ENCODE measurements at regions not wholly inside any gene's neighbourhood (a gene's known extent, or its start where the extent isn't known, plus 50 kb on each side); places are given as distances from the start of the nearest gene placed in this dataset.

DNA sequence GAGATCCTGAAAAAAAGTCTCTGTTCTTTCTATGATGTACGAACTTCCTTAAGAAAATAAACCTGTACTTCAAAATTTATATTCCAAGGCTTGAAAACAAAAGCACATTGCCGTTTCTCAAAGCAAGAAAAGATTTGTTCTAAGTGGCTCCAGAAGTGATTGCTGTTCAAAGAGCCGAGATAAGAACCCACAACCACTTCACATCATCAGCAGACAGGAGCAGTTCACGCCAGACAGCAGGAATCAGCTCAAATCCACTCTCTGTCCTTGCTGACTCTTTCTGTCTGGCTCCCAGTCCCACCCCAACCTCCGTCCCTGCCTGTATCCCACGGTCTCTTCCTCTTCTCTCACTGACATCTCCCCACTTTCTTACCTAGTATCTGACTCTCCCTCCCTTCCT lies 85.0 kb upstream of the MYOCD start:
- Histone ChIP-seq H3K9me2 (replicated peaks; ENCODE audit: insufficient read depth, low read length) (no peaks in the 10 kb centered on the region), H3K36me3 (ENCODE audit: insufficient read depth, low read length) (no peaks in the 10 kb centered on the region), H3K79me2 (ENCODE audit: low read length) (no peaks in the 10 kb centered on the region), H4K20me1 (ENCODE audit: insufficient read depth, low read depth, low read length) (no peaks in the 10 kb centered on the region), H3K4me3 (ENCODE audit: low read length) (no peak overlapping the region), H3K27ac (ENCODE audit: low read length) (no peak overlapping the region), H3K9me3 (ENCODE audit: low read length) (no peaks in the 10 kb centered on the region), H3K4me2 (ENCODE audit: low read depth, low read length, poor library complexity, severe bottlenecking) (no peak overlapping the region), H3K9ac (ENCODE audit: low read length) (no peak overlapping the region), H3K4me1 (ENCODE audit: low read length) (no peaks in the 10 kb centered on the region), H2AFZ (ENCODE audit: low read length) (no peak overlapping the region), H3K27me3 (ENCODE audit: low read length) (no peaks in the 10 kb centered on the region)
- no peak for DNase-seq

DNA sequence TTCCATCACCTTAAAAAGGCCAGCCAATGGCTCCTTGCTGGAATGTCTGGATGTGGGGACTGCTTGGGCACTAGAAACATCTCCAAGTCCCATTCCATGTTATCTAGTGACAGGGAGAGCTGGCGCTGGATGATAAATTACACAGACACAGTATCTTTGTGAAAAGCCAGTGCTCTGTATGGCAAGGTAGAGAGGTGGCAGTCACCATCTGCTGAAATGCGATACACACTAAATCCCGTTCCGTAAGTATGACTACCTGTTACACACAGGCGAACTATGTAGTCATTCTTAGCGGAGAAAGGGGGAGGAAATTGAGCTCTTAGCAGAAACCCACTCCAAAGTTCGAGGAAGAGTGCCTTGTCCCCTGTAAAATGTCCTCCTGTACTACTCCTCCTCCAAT lies 81.0 kb upstream of the MYOCD start:
- Histone ChIP-seq H2AFZ (ENCODE audit: low read length) (no peak overlapping the region), H3K27me3 (ENCODE audit: low read length) (no peaks in the 10 kb centered on the region), H3K4me3 (ENCODE audit: low read length) (no peak overlapping the region), H3K9me3 (ENCODE audit: low read length) (no peaks in the 10 kb centered on the region), H3K4me1 (ENCODE audit: low read length) (no peaks in the 10 kb centered on the region), H3K4me2 (ENCODE audit: low read depth, low read length, poor library complexity, severe bottlenecking) (no peak overlapping the region), H3K36me3 (ENCODE audit: insufficient read depth, low read length) (no peaks in the 10 kb centered on the region), H3K27ac (ENCODE audit: low read length) (no peak overlapping the region), H3K9me2 (replicated peaks; ENCODE audit: insufficient read depth, low read length) (no peaks in the 10 kb centered on the region), H3K9ac (ENCODE audit: low read length) (no peak overlapping the region), H3K79me2 (ENCODE audit: low read length) (no peaks in the 10 kb centered on the region), H4K20me1 (ENCODE audit: insufficient read depth, low read depth, low read length) (no peaks in the 10 kb centered on the region)
- no peak for DNase-seq

DNA sequence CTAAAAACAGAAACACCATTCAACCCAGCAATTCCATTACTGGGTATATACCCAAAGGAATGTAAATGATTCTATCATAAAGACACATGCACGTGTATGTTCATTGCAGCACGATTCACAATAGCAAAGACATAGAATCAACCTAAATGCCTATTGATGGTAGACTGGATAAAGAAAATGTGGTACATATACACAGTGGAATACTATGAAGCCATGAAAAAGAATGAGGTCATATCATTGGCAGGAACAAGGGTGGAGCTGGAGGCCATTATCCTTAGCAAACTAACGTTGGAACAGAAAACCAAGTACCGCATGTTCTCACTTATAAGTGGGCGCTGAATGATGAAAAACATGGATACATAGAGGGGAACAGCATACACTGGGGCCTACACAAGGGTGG lies 77.2 kb upstream of the MYOCD start:
- DNase-seq: no peak
- Histone ChIP-seq H2AFZ (ENCODE audit: low read length) (no peak overlapping the region), H3K9me3 (ENCODE audit: low read length) (no peaks in the 10 kb centered on the region), H3K4me1 (ENCODE audit: low read length) (no peaks in the 10 kb centered on the region), H3K36me3 (ENCODE audit: insufficient read depth, low read length) (no peaks in the 10 kb centered on the region), H3K9ac (ENCODE audit: low read length) (no peak overlapping the region), H3K4me2 (ENCODE audit: low read depth, low read length, poor library complexity, severe bottlenecking) (no peak overlapping the region), H3K27ac (ENCODE audit: low read length) (no peak overlapping the region), H3K9me2 (replicated peaks; ENCODE audit: insufficient read depth, low read length) (no peaks in the 10 kb centered on the region), H4K20me1 (ENCODE audit: insufficient read depth, low read depth, low read length) (no peaks in the 10 kb centered on the region), H3K4me3 (ENCODE audit: low read length) (no peak overlapping the region), H3K27me3 (ENCODE audit: low read length) (no peaks in the 10 kb centered on the region), H3K79me2 (ENCODE audit: low read length) (no peaks in the 10 kb centered on the region)

DNA sequence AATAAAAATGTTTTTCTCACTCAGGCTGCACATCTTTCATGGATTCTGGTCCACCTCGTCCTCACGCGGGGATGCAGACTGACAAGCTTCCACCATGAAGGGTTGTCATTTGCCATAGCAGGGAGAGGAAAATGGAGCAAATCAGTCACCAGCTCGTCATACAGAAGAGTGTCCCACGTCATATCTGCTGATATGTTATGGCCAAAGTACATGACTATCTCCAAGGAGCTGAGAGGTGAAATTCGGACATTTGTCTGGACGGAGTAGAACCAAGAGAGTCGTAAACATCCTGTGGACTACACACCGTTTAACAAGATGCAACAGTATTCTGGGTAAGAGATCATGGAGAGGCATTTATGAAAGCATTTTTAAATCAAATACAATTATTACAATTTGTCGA lies 75.3 kb upstream of the MYOCD start:
- no peaks in the 10 kb centered on the region for H3K9me2 ChIP-seq (replicated peaks; ENCODE audit: insufficient read depth, low read length)
- H3K4me3 ChIP-seq (ENCODE audit: low read length): no peak overlapping the region
- no peak overlapping the region for H2AFZ ChIP-seq (ENCODE audit: low read length)
- H4K20me1 ChIP-seq (ENCODE audit: insufficient read depth, low read depth, low read length): no peaks in the 10 kb centered on the region
- no peak for DNase-seq
- no peaks in the 10 kb centered on the region for H3K36me3 ChIP-seq (ENCODE audit: insufficient read depth, low read length)
- no peak overlapping the region for H3K27ac ChIP-seq (ENCODE audit: low read length)
- no peaks in the 10 kb centered on the region for H3K4me1 ChIP-seq (ENCODE audit: low read length)
- no peak overlapping the region for H3K9ac ChIP-seq (ENCODE audit: low read length)
- no peaks in the 10 kb centered on the region for H3K27me3 ChIP-seq (ENCODE audit: low read length)
- H3K79me2 ChIP-seq (ENCODE audit: low read length): no peaks in the 10 kb centered on the region
- no peak overlapping the region for H3K4me2 ChIP-seq (ENCODE audit: low read depth, low read length, poor library complexity, severe bottlenecking)
- no peaks in the 10 kb centered on the region for H3K9me3 ChIP-seq (ENCODE audit: low read length)

DNA sequence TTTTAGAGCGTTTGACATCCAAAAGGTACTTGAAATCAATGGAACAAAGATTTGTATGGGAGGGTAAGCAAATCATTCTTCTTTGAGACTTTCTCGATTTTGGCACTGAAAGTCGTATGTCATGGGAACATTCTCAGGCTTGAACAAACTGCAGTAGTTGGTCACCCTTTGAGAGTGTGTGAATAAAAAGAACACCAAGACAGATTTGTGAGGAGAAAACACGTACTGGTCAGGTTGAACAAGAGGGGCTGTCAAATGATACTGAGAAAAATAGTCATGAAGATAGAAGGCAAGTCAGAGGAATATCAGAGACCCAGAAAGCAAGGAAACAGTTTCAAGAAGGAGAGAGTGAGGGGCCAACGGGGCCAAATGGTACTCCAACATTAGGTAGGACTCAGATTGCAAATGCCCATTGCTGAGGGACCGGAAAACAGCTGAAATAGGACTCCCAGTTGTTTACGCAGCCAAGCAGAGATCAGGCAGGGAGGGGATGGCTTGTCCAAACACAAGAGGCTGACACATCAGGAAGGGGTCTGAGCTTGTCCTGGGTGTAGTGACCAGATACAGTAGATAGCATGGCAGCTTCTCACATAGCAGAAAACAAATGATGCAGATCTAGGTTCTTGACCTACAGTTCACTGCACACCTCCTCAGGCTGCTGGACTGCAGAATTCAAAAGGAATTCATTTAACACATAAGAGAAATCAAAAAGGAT lies 74.5 kb upstream of the MYOCD start:
- no peak overlapping the region for H3K27ac ChIP-seq (ENCODE audit: low read length)
- H3K79me2 ChIP-seq (ENCODE audit: low read length): no peaks in the 10 kb centered on the region
- H2AFZ ChIP-seq (ENCODE audit: low read length): no peak overlapping the region
- H3K9ac ChIP-seq (ENCODE audit: low read length): no peak overlapping the region
- H3K27me3 ChIP-seq (ENCODE audit: low read length): no peaks in the 10 kb centered on the region
- H4K20me1 ChIP-seq (ENCODE audit: insufficient read depth, low read depth, low read length): no peaks in the 10 kb centered on the region
- DNase-seq: no peak
- no peaks in the 10 kb centered on the region for H3K4me1 ChIP-seq (ENCODE audit: low read length)
- no peaks in the 10 kb centered on the region for H3K9me3 ChIP-seq (ENCODE audit: low read length)
- H3K9me2 ChIP-seq (replicated peaks; ENCODE audit: insufficient read depth, low read length): no peaks in the 10 kb centered on the region
- no peaks in the 10 kb centered on the region for H3K36me3 ChIP-seq (ENCODE audit: insufficient read depth, low read length)
- no peak overlapping the region for H3K4me2 ChIP-seq (ENCODE audit: low read depth, low read length, poor library complexity, severe bottlenecking)
- H3K4me3 ChIP-seq (ENCODE audit: low read length): no peak overlapping the region

DNA sequence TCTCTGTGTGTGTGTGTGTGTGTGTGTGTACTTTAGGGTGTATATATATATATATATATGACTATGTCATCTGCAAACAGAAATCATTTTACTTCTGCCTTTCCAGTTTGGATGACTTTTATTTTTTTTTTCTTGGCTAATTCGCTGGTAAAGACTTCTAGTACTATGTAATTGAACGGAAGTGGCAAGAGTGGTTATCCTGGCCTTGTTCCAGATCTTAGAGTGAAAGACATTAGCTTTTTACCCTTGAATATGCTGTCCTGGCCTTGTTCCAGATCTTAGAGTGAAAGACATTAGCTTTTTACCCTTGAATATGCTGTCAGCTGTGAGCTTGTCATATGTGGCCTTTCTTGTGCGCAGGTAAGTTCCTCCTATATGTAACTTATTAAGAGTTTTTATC lies 72.7 kb upstream of the MYOCD start:
- Histone ChIP-seq H2AFZ (ENCODE audit: low read length) (no peak overlapping the region), H3K4me2 (ENCODE audit: low read depth, low read length, poor library complexity, severe bottlenecking) (no peak overlapping the region), H3K4me3 (ENCODE audit: low read length) (no peak overlapping the region), H3K9me2 (replicated peaks; ENCODE audit: insufficient read depth, low read length) (no peaks in the 10 kb centered on the region), H4K20me1 (ENCODE audit: insufficient read depth, low read depth, low read length) (no peaks in the 10 kb centered on the region), H3K4me1 (ENCODE audit: low read length) (no peaks in the 10 kb centered on the region), H3K9ac (ENCODE audit: low read length) (no peak overlapping the region), H3K27me3 (ENCODE audit: low read length) (no peaks in the 10 kb centered on the region), H3K27ac (ENCODE audit: low read length) (no peak overlapping the region), H3K9me3 (ENCODE audit: low read length) (no peaks in the 10 kb centered on the region), H3K36me3 (ENCODE audit: insufficient read depth, low read length) (no peaks in the 10 kb centered on the region), H3K79me2 (ENCODE audit: low read length) (no peaks in the 10 kb centered on the region)
- no peak for DNase-seq

DNA sequence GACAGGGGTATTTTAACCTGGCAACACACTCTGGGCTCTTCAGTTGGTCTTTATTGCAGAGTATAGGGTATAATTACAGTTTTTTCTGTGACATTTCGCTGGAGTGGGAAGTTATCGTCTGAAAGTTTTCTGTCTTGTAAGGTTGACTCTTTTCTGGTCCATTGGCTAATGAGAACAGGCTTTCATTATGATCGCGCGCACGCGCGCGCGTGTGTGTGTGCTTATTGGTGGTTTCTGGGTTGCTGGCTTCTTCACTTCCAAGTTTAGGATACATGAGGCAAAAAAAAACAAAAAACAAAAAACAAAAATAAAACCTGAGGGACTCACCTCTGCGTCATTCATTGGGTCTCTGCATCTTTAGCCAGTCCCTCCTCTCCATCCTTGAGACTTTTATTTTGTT lies 68.7 kb upstream of the MYOCD start:
- no peaks in the 10 kb centered on the region for H3K9me3 ChIP-seq (ENCODE audit: low read length)
- no peak overlapping the region for H2AFZ ChIP-seq (ENCODE audit: low read length)
- H4K20me1 ChIP-seq (ENCODE audit: insufficient read depth, low read depth, low read length): no peaks in the 10 kb centered on the region
- no peaks in the 10 kb centered on the region for H3K9me2 ChIP-seq (replicated peaks; ENCODE audit: insufficient read depth, low read length)
- H3K79me2 ChIP-seq (ENCODE audit: low read length): no peaks in the 10 kb centered on the region
- H3K4me1 ChIP-seq (ENCODE audit: low read length): no peaks in the 10 kb centered on the region
- H3K27ac ChIP-seq (ENCODE audit: low read length): no peak overlapping the region
- no peak overlapping the region for H3K9ac ChIP-seq (ENCODE audit: low read length)
- no peaks in the 10 kb centered on the region; the same call in 1 of the 2 replicates for H3K27me3 ChIP-seq (ENCODE audit: low read length)
- no peak overlapping the region for H3K4me3 ChIP-seq (ENCODE audit: low read length)
- no peak for DNase-seq
- no peak overlapping the region for H3K4me2 ChIP-seq (ENCODE audit: low read depth, low read length, poor library complexity, severe bottlenecking)
- H3K36me3 ChIP-seq (ENCODE audit: insufficient read depth, low read length): no peaks in the 10 kb centered on the region

DNA sequence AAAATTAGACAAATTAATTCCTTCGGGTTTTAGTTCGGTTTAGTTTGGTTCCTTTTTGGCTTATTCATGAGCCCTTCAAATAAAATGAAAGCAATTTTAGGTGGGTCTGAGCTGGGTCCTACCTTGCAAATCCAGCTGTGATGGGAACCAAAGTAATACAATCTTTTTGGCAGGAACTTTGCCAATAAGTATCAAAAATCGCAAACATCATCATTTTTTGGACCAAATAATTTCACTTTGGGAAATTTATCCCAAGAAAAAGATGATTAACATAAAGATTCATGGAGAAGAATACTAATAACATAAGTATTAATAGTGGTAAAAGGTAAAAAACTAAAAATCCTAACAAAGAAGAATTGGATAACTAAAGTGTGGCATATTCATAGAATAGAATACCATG lies 67.8 kb upstream of the MYOCD start:
- H4K20me1 ChIP-seq (ENCODE audit: insufficient read depth, low read depth, low read length): no peaks in the 10 kb centered on the region
- H3K79me2 ChIP-seq (ENCODE audit: low read length): no peaks in the 10 kb centered on the region
- no peak for DNase-seq
- H3K27me3 ChIP-seq (ENCODE audit: low read length): no peaks in the 10 kb centered on the region; the same call in 1 of the 2 replicates
- H3K4me1 ChIP-seq (ENCODE audit: low read length): no peaks in the 10 kb centered on the region
- no peak overlapping the region for H3K9ac ChIP-seq (ENCODE audit: low read length)
- no peak overlapping the region for H3K27ac ChIP-seq (ENCODE audit: low read length)
- no peak overlapping the region for H3K4me2 ChIP-seq (ENCODE audit: low read depth, low read length, poor library complexity, severe bottlenecking)
- H3K9me3 ChIP-seq (ENCODE audit: low read length): no peaks in the 10 kb centered on the region
- no peaks in the 10 kb centered on the region for H3K36me3 ChIP-seq (ENCODE audit: insufficient read depth, low read length)
- no peak overlapping the region for H3K4me3 ChIP-seq (ENCODE audit: low read length)
- no peak overlapping the region for H2AFZ ChIP-seq (ENCODE audit: low read length)
- no peaks in the 10 kb centered on the region for H3K9me2 ChIP-seq (replicated peaks; ENCODE audit: insufficient read depth, low read length)

All from Karpas-422 (cell line).